HL-60 (cell line): ENCODE measurements at regions not wholly inside any gene's neighbourhood (a gene's known extent, or its start where the extent isn't known, plus 50 kb on each side); places are given as distances from the start of the nearest gene placed in this dataset.

Experiments used
- CTCF ChIP-seq: IDR thresholded peaks from one replicate; pipeline ENCODE4 v1.5.1; 2011; ENCODE audit warnings: low read length, control low read depth, inconsistent platforms; ENCODE audit not compliant: insufficient read depth
- GABPA ChIP-seq: IDR thresholded peaks from 2 replicates; pipeline ENCODE4 v1.6.1; 2012; ENCODE audit warnings: low read depth
- POLR2AphosphoS5 ChIP-seq: IDR thresholded peaks from 2 replicates; pipeline ENCODE4 v1.6.1; 2012; ENCODE audit warnings: low read depth
- REST ChIP-seq: IDR thresholded peaks from 2 replicates; pipeline ENCODE4 v1.6.1; 2012; ENCODE audit warnings: low read depth; ENCODE audit not compliant: insufficient replicate concordance
- SPI1 ChIP-seq: IDR thresholded peaks from 2 replicates; pipeline ENCODE4 v1.6.1; 2012; ENCODE audit warnings: low read depth, mild to moderate bottlenecking, borderline replicate concordance

- no peak for TF ChIP-seq CTCF
- TF ChIP-seq GABPA = no peak
- no peak for TF ChIP-seq POLR2AphosphoS5
- no peak for TF ChIP-seq REST
- no peak for TF ChIP-seq SPI1
Measured at GRCh38 chr9:88041447-88041846, 67.1 kb upstream of the CDK20 start.
